Stomach (tissue), 8 donors: ENCODE measurements at regions not wholly inside any gene's neighbourhood (a gene's known extent, or its start where the extent isn't known, plus 50 kb on each side); places are given as distances from the start of the nearest gene placed in this dataset.

Experiments used
- DNase-seq, 2 donors: peaks; one replicate each; pipeline versions ENCODE4 v3.0.0 to v3.0.0-alpha.2; 2013 to 2019
- H3K27ac ChIP-seq, 5 donors: fragments of 200-600 bp in 4 of 5; sonication (generic) in 4 of 5; one replicate each; pipeline ENCODE4 v1.5.1; 2013 to 2019; ENCODE audit warnings: mild to moderate bottlenecking in 1 of 5, moderate library complexity in 1 of 5
- H3K27me3 ChIP-seq, 3 donors: fragments of 200-600 bp; sonication (generic); one replicate each; pipeline ENCODE4 v1.5.1; 2017 to 2019; ENCODE audit warnings: mixed run types in 1 of 3
- H3K36me3 ChIP-seq, 4 donors: fragments of 200-600 bp; sonication (generic); 1 replicate in 3 of 4; 2 replicates in 1 of 4; pipeline ENCODE4 v1.5.1; 2016 to 2019
- H3K4me1 ChIP-seq, 4 donors: fragments of 200-600 bp; sonication (generic); one replicate each; pipeline ENCODE4 v1.5.1; 2016 to 2019
- H3K4me3 ChIP-seq, 4 donors: fragments of 200-600 bp; sonication (generic) in 3 of 4; one replicate each; pipeline ENCODE4 v1.5.1; 2016 to 2019; ENCODE audit warnings: mild to moderate bottlenecking in 1 of 4
- H3K9me3 ChIP-seq, 4 donors: fragments of 200-600 bp; sonication (generic); one replicate each; pipeline ENCODE4 v1.5.1; 2016 to 2019
- EP300 ChIP-seq: sonication (generic); formaldehyde crosslinking; IDR thresholded peaks from one replicate; pipeline ENCODE4 v1.6.1; 2017; ENCODE audit warnings: antibody characterized with exemption
- POLR2A ChIP-seq, 4 donors: fragments of 450-650 bp; IDR thresholded peaks; one replicate each; pipeline ENCODE4 v1.6.1; 2016; ENCODE audit warnings: antibody characterized with exemption in 4 of 4, control low read depth in 2 of 4, mild to moderate bottlenecking in 1 of 4, moderate library complexity in 1 of 4
- POLR2AphosphoS5 ChIP-seq, 3 donors: sonication (generic); formaldehyde crosslinking; IDR thresholded peaks; one replicate each; pipeline ENCODE4 v1.6.1; 2016; ENCODE audit warnings: antibody characterized with exemption in 3 of 3
- WGBS, 5 donors: extraction: QIAGEN DNeasy Blood & Tissue Kit in 3 of 5; methylation state at CpG; one replicate each; pipeline versions ENCODE4 v1.1.5 to v1.1.7; 2013 to 2018; 5-methylcytosine and 5-hydroxymethylcytosine counted together
- intact Hi-C: fragments of 100-400 bp; cut with DNase I; formaldehyde crosslinking; loops from one replicate; pipeline ENCODE4 v1.15.1; 2023; ENCODE audit warnings: low total_unique reads
- TF ChIP-seq, protein P1 (sequence below), 7 experiments: fragments of 450-650 bp in 4 of 7; fragments of 200-600 bp in 3 of 7; sonication (generic) in 3 of 7; IDR thresholded peaks; one replicate each; pipeline ENCODE4 v1.5.1; 2016 to 2019; ENCODE audit warnings: antibody characterized with exemption in 7 of 7, control low read depth in 2 of 7, mild to moderate bottlenecking in 1 of 7
- donor health status: healthy with polysubstance abuse.
- donor health status: Bipolar disorder and iron deficiency.
- donor health status: healthy.

DNA sequence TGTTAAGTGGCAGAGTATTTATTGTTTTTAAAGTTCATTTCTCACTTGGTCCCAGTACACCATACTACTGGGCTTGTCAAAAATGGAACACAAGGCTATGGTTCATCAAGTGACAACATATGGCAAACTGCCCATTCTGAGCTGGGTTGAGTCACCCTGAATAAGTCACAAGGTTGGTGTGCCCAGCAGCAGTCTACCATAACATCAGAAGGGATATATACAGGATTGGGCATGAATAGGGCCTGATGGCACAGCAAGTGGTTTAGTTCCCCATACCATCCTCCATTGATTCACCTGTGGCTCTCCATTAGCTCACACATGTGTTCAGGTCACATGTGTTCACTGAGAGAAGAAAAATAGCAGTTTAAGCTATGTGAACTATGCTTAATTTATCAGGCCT, 249.8 kb upstream of the PRDM9 start:
- H3K4me3 ChIP-seq, result no peak overlapping the region
- intact Hi-C loops, result no loop called here
- H3K36me3 ChIP-seq, result no peaks in the 10 kb centered on the region
- no peak overlapping the region for H3K27ac ChIP-seq
- H3K4me1 ChIP-seq, result no peaks in the 10 kb centered on the region
- H3K9me3 ChIP-seq, result no peaks in the 10 kb centered on the region
- DNase-seq, result no peak
- H3K27me3 ChIP-seq, result no peaks in the 10 kb centered on the region
- TF ChIP-seq EP300, result no peak
- no peak for TF ChIP-seq POLR2A (IDR thresholded peaks at IDR 0.05)
- TF ChIP-seq, protein P1, sequence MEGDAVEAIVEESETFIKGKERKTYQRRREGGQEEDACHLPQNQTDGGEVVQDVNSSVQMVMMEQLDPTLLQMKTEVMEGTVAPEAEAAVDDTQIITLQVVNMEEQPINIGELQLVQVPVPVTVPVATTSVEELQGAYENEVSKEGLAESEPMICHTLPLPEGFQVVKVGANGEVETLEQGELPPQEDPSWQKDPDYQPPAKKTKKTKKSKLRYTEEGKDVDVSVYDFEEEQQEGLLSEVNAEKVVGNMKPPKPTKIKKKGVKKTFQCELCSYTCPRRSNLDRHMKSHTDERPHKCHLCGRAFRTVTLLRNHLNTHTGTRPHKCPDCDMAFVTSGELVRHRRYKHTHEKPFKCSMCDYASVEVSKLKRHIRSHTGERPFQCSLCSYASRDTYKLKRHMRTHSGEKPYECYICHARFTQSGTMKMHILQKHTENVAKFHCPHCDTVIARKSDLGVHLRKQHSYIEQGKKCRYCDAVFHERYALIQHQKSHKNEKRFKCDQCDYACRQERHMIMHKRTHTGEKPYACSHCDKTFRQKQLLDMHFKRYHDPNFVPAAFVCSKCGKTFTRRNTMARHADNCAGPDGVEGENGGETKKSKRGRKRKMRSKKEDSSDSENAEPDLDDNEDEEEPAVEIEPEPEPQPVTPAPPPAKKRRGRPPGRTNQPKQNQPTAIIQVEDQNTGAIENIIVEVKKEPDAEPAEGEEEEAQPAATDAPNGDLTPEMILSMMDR (IDR thresholded peaks at IDR 0.05), result no peak
- no peak for TF ChIP-seq POLR2AphosphoS5 (IDR thresholded peaks at IDR 0.05)

DNA sequence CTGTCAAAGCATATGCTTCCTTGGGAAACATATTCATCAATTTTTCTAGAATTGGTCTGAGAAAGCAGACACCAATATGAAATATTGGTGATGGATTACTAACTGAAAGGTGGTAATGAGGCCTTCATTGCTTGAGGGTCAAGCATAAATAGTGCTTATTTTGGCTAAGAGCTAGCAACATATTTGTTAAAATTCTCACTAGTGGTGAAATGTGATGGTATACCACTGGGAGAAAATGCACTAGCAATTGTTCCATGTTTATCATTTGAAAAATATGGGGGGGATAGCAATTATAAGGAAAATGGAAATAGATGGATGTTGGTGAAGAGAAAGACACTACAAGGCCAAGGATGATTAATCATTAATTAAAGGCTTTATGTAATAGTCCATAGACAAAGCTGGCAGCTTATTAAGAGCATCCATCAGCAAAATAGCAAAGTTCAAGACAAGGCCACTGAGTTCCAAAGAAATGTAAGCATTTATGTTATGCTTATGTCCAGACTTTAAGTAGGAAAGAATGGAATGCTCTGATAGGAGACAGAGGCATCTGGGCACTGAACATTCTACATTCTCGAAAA, 253.7 kb upstream of the PRDM9 start:
- H3K27me3 ChIP-seq, result no peaks in the 10 kb centered on the region
- WGBS, 5 donors, result 57 to 80% (median 61%) methylated on average over 1 of the region's 1 CpG
- TF ChIP-seq, protein P1 (IDR thresholded peaks at IDR 0.05), result no peak

DNA sequence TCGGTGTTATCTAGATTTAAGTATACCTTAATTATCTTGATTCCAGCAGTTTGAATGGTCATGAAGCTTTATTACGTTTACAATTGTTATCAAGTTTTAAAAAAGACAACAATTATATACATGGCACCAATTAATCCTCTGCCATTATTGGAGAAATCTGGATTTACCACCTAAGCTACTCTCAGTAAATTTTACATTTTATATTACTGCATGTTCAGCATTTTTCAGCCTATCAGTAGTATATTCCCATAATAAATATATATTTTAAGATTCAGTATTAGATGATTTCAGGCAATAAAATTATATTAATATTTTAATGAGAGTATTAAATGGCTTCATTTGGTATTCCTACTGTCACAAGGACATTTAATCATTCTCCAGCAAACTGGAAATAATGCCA, 264.5 kb upstream of the PRDM9 start:
- TF ChIP-seq POLR2A (IDR thresholded peaks at IDR 0.05) (no peak), POLR2AphosphoS5 (IDR thresholded peaks at IDR 0.05) (no peak), EP300 (no peak)
- TF ChIP-seq, protein P1 (IDR thresholded peaks at IDR 0.05), result no peak
- WGBS, 5 donors, result 54 to 77% (median 66%) methylated on average over 2 of the region's 2 CpGs

More for the DNA sequence above, 253.7 kb upstream of the PRDM9 start:
- H3K9me3 ChIP-seq, result no peaks in the 10 kb centered on the region
- no peak for DNase-seq
- H3K4me3 ChIP-seq, result no peak overlapping the region
- H3K4me1 ChIP-seq, result no peaks in the 10 kb centered on the region
- intact Hi-C loops, result no loop called here
- no peaks in the 10 kb centered on the region for H3K36me3 ChIP-seq
- H3K27ac ChIP-seq, result no peak overlapping the region

DNA sequence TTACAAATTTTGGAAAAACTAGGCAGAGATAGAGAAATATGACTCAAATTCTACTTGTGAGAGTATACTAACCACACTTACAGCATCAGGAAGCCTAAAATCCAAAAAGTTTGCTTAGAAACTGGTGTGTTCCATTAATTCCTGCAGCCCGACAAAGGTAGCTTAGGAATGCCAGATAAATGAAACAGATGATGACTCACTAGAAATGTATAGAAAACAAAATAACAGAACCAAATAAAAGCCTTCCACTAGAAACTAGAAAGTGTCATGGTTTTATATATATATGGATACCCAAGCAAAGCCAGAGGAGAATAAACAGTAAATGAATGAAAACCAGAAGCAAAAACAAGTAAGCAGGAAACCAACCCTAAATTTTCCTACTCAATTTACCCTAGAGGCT, 272.2 kb upstream of the PRDM9 start:
- 72 to 85% (median 81%) methylated on average over 1 of the region's 1 CpG for WGBS, 5 donors
- no peaks in the 10 kb centered on the region for H3K4me1 ChIP-seq
- no peaks in the 10 kb centered on the region for H3K27me3 ChIP-seq
- intact Hi-C loops, result no loop called here
- no peak overlapping the region for H3K4me3 ChIP-seq
- H3K36me3 ChIP-seq, result no peaks in the 10 kb centered on the region
- H3K9me3 ChIP-seq, result no peaks in the 10 kb centered on the region
- no peak for TF ChIP-seq POLR2AphosphoS5 (IDR thresholded peaks at IDR 0.05)
- no peak for TF ChIP-seq POLR2A (IDR thresholded peaks at IDR 0.05)
- TF ChIP-seq, protein P1 (IDR thresholded peaks at IDR 0.05), result no peak
- no peak for TF ChIP-seq EP300
- DNase-seq, result no peak
- no peak overlapping the region for H3K27ac ChIP-seq

More for the DNA sequence above, 264.5 kb upstream of the PRDM9 start:
- no peak overlapping the region for H3K4me3 ChIP-seq
- no peaks in the 10 kb centered on the region for H3K27me3 ChIP-seq
- H3K27ac ChIP-seq, result no peak overlapping the region
- no peaks in the 10 kb centered on the region for H3K9me3 ChIP-seq
- no peaks in the 10 kb centered on the region for H3K4me1 ChIP-seq
- no peak for DNase-seq
- H3K36me3 ChIP-seq, result no peaks in the 10 kb centered on the region
- intact Hi-C loops, result no loop called here
